K562 (cell line): ENCODE measurements at regions not wholly inside any gene's neighbourhood (a gene's known extent, or its start where the extent isn't known, plus 50 kb on each side); places are given as distances from the start of the nearest gene placed in this dataset.

Experiments
- ATF2 ChIP-seq: sonication (generic); formaldehyde crosslinking; IDR thresholded peaks from 2 replicates; pipeline ENCODE4 v1.8.1; 2022; ENCODE audit warnings: missing genetic modification reagents
- ETS1 ChIP-seq: conservative IDR thresholded peaks from 2 replicates; pipeline ENCODE4 v1.6.1; 2011; ENCODE audit warnings: low read depth, mild to moderate bottlenecking, low read length; ENCODE audit not compliant: control insufficient read depth
- POLR2AphosphoS5 ChIP-seq: IDR thresholded peaks from 2 replicates; pipeline ENCODE4 v1.6.1; 2011; ENCODE audit warnings: mild to moderate bottlenecking, low read depth, low read length, moderate library complexity; ENCODE audit not compliant: control insufficient read depth, insufficient read depth
- SAFB ChIP-seq: fragments of 200-400 bp; formaldehyde crosslinking; IDR thresholded peaks from 2 replicates; pipeline ENCODE4 v1.6.1; 2017; ENCODE audit warnings: low read depth, low read length, borderline replicate concordance
- SIRT6 ChIP-seq: IDR thresholded peaks from one replicate; pipeline ENCODE4 v1.6.1; 2012; ENCODE audit warnings: low read depth, mild to moderate bottlenecking, control low read depth, inconsistent platforms, low read length, moderate library complexity
- TF ChIP-seq, protein P1 (sequence below), 2 experiments: fragments of 450-650 bp in 1 of 2; sonication (generic) in 1 of 2; formaldehyde crosslinking in 1 of 2; IDR thresholded peaks in 1 of 2; conservative IDR thresholded peaks in 1 of 2; 2 replicates each; pipeline versions ENCODE4 v1.6.1 to v1.8.1; 2016 to 2023; ENCODE audit warnings: mild to moderate bottlenecking in 2 of 2, moderate library complexity in 2 of 2, inconsistent platforms in 1 of 2, missing genetic modification reagents in 1 of 2
- TF ChIP-seq, protein P2 (sequence below), 3 experiments: IDR thresholded peaks in 2 of 3; conservative IDR thresholded peaks in 1 of 3; 2 replicates each; pipeline ENCODE4 v1.5.1; 2011 to 2012; ENCODE audit warnings: low read length in 3 of 3, mild to moderate bottlenecking in 3 of 3, control low read depth in 2 of 3, improper control_type of control experiment in 1 of 3, inconsistent platforms in 1 of 3, low read depth in 1 of 3, mixed read lengths in 1 of 3, moderate library complexity in 1 of 3; ENCODE audit not compliant: insufficient read depth in 2 of 3

GRCh38 chr11:11764423-11764803, 77.4 kb upstream of the USP47 start:
- TF ChIP-seq POLR2AphosphoS5 (no peak), ATF2 (no peak), SIRT6 (no peak), SAFB (no peak), ETS1 (no peak)
- TF ChIP-seq, protein P1, sequence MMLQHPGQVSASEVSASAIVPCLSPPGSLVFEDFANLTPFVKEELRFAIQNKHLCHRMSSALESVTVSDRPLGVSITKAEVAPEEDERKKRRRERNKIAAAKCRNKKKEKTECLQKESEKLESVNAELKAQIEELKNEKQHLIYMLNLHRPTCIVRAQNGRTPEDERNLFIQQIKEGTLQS (IDR thresholded peaks at IDR 0.05), result no peak
- TF ChIP-seq, protein P1 (CRISPR knock-in tag; conservative IDR thresholded peaks at IDR 0.05), result no peak
- TF ChIP-seq, protein P2, sequence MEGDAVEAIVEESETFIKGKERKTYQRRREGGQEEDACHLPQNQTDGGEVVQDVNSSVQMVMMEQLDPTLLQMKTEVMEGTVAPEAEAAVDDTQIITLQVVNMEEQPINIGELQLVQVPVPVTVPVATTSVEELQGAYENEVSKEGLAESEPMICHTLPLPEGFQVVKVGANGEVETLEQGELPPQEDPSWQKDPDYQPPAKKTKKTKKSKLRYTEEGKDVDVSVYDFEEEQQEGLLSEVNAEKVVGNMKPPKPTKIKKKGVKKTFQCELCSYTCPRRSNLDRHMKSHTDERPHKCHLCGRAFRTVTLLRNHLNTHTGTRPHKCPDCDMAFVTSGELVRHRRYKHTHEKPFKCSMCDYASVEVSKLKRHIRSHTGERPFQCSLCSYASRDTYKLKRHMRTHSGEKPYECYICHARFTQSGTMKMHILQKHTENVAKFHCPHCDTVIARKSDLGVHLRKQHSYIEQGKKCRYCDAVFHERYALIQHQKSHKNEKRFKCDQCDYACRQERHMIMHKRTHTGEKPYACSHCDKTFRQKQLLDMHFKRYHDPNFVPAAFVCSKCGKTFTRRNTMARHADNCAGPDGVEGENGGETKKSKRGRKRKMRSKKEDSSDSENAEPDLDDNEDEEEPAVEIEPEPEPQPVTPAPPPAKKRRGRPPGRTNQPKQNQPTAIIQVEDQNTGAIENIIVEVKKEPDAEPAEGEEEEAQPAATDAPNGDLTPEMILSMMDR (IDR thresholded peaks at IDR 0.05 in 2 of 3, conservative IDR thresholded peaks at IDR 0.05 in 1 of 3; ENCODE audit: insufficient read depth in 2 of 3, low read depth in 1 of 3, low read length in 3 of 3), result no peak
